ENCODE measurements at regions not wholly inside any gene's neighbourhood (a gene's known extent, or its start where the extent isn't known, plus 50 kb on each side); places are given as distances from the start of the nearest gene placed in this dataset.

DNA sequence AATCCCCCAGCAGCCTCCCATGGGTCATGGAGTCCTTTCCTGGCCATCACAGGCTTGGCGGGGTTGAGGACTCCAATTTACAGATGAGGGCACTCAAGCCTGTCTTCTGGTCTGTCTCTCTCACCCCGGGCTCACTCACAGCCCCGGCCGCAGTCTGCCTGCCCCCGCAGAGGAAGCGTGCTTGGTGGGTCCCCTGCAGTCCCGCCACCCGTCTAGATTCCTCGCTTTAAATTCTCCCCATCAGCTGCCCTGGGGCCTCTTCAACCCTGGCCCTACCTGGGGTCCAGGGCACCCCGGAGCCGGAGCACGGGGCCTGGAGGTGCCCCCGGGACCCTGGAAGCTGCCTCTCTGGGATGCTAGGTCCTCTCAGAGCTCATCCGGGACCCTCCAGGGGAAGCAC, 92.9 kb downstream of the ENGASE start:
- TF ChIP-seq TAF1 (IDR thresholded peaks at IDR 0.05; ENCODE audit: low read depth) (no peak), YY1 (IDR thresholded peaks at IDR 0.05; ENCODE audit: low read depth) (no peak), TCF12 (IDR thresholded peaks at IDR 0.05; ENCODE audit: low read depth) (no peak), EP300 (IDR thresholded peaks at IDR 0.05; ENCODE audit: borderline replicate concordance) (no peak), FOXM1 (IDR thresholded peaks at IDR 0.05; ENCODE audit: borderline replicate concordance, low read depth) (no peak), CEBPB (IDR thresholded peaks at IDR 0.05) (no peak), NFIC (IDR thresholded peaks at IDR 0.05) (no peak)
- TF ChIP-seq, protein P1, sequence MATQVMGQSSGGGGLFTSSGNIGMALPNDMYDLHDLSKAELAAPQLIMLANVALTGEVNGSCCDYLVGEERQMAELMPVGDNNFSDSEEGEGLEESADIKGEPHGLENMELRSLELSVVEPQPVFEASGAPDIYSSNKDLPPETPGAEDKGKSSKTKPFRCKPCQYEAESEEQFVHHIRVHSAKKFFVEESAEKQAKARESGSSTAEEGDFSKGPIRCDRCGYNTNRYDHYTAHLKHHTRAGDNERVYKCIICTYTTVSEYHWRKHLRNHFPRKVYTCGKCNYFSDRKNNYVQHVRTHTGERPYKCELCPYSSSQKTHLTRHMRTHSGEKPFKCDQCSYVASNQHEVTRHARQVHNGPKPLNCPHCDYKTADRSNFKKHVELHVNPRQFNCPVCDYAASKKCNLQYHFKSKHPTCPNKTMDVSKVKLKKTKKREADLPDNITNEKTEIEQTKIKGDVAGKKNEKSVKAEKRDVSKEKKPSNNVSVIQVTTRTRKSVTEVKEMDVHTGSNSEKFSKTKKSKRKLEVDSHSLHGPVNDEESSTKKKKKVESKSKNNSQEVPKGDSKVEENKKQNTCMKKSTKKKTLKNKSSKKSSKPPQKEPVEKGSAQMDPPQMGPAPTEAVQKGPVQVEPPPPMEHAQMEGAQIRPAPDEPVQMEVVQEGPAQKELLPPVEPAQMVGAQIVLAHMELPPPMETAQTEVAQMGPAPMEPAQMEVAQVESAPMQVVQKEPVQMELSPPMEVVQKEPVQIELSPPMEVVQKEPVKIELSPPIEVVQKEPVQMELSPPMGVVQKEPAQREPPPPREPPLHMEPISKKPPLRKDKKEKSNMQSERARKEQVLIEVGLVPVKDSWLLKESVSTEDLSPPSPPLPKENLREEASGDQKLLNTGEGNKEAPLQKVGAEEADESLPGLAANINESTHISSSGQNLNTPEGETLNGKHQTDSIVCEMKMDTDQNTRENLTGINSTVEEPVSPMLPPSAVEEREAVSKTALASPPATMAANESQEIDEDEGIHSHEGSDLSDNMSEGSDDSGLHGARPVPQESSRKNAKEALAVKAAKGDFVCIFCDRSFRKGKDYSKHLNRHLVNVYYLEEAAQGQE (IDR thresholded peaks at IDR 0.05; ENCODE audit: low read depth): no peak
